Breast epithelium (tissue), 4 donors: ENCODE measurements at regions not wholly inside any gene's neighbourhood (a gene's known extent, or its start where the extent isn't known, plus 50 kb on each side); places are given as distances from the start of the nearest gene placed in this dataset.

Source experiments
- DNase-seq, 2 donors: peaks; one replicate each; pipeline ENCODE4 v3.0.0-alpha.2; 2019; ENCODE audit warnings: low spot score in 2 of 2
- H3K27ac ChIP-seq, 2 donors: fragments of 200-600 bp; sonication (generic) in 1 of 2; one replicate each; pipeline ENCODE4 v1.5.1; 2016 to 2019; ENCODE audit warnings: mild to moderate bottlenecking in 1 of 2
- H3K27me3 ChIP-seq, 2 donors: fragments of 200-600 bp; sonication (generic) in 1 of 2; one replicate each; pipeline versions ENCODE4 v1.5.1 to v1.6.0; 2017 to 2019; ENCODE audit warnings: control low read depth in 1 of 2, mild to moderate bottlenecking in 1 of 2
- H3K36me3 ChIP-seq: fragments of 200-600 bp; one replicate; pipeline ENCODE4 v1.5.1; 2019
- H3K4me1 ChIP-seq, 2 donors: fragments of 200-600 bp; sonication (generic); one replicate each; pipeline ENCODE4 v1.5.1; 2016 to 2019; ENCODE audit warnings: control low read depth in 1 of 2
- H3K4me3 ChIP-seq, 3 donors: fragments of 200-600 bp; sonication (generic); 1 replicate in 2 of 3; 2 replicates in 1 of 3; pipeline ENCODE4 v1.5.1; 2016 to 2019; ENCODE audit warnings: mild to moderate bottlenecking in 3 of 3, moderate library complexity in 2 of 3
- H3K9me3 ChIP-seq, 2 donors: fragments of 200-600 bp; sonication (generic) in 1 of 2; one replicate each; pipeline ENCODE4 v1.5.1; 2016 to 2019; ENCODE audit warnings: control low read depth in 1 of 2
- POLR2A ChIP-seq: fragments of 450-650 bp; IDR thresholded peaks from one replicate; pipeline ENCODE4 v1.6.1; 2016; ENCODE audit warnings: antibody characterized with exemption, mild to moderate bottlenecking, moderate library complexity
- POLR2AphosphoS5 ChIP-seq, 3 donors: sonication (generic); formaldehyde crosslinking; IDR thresholded peaks; one replicate each; pipeline ENCODE4 v1.6.1; 2017; ENCODE audit warnings: antibody characterized with exemption in 3 of 3
- intact Hi-C: fragments of 100-400 bp; cut with DNase I; formaldehyde crosslinking; loops from one replicate; pipeline ENCODE4 v1.15.1; 2023; ENCODE audit warnings: low total_unique reads
- TF ChIP-seq, protein P1 (sequence below), 3 donors: fragments of 450-650 bp; IDR thresholded peaks; one replicate each; pipeline ENCODE4 v1.5.1; 2016 to 2017; ENCODE audit warnings: antibody characterized with exemption in 3 of 3, mild to moderate bottlenecking in 3 of 3, moderate library complexity in 3 of 3

- TF ChIP-seq, protein P1, sequence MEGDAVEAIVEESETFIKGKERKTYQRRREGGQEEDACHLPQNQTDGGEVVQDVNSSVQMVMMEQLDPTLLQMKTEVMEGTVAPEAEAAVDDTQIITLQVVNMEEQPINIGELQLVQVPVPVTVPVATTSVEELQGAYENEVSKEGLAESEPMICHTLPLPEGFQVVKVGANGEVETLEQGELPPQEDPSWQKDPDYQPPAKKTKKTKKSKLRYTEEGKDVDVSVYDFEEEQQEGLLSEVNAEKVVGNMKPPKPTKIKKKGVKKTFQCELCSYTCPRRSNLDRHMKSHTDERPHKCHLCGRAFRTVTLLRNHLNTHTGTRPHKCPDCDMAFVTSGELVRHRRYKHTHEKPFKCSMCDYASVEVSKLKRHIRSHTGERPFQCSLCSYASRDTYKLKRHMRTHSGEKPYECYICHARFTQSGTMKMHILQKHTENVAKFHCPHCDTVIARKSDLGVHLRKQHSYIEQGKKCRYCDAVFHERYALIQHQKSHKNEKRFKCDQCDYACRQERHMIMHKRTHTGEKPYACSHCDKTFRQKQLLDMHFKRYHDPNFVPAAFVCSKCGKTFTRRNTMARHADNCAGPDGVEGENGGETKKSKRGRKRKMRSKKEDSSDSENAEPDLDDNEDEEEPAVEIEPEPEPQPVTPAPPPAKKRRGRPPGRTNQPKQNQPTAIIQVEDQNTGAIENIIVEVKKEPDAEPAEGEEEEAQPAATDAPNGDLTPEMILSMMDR (IDR thresholded peaks at IDR 0.05) = no peak
- TF ChIP-seq POLR2A (no peak), POLR2AphosphoS5 (IDR thresholded peaks at IDR 0.05) (no peak)
- Histone ChIP-seq H3K4me3 (no peak overlapping the region), H3K36me3 (no peaks in the 10 kb centered on the region), H3K9me3 (no peaks in the 10 kb centered on the region), H3K27ac (no peak overlapping the region), H3K27me3 (no peaks in the 10 kb centered on the region), H3K4me1 (no peaks in the 10 kb centered on the region)
- intact Hi-C loops = no loop called here
- no peak for DNase-seq
Observed at GRCh38 chr15:39442898-39443297, 138.0 kb upstream of the THBS1 start.

- no peak for DNase-seq
- Histone ChIP-seq H3K36me3 (no peaks in the 10 kb centered on the region), H3K4me3 (no peak overlapping the region), H3K27me3 (no peaks in the 10 kb centered on the region), H3K27ac (no peak overlapping the region), H3K4me1 (no peaks in the 10 kb centered on the region), H3K9me3 (no peaks in the 10 kb centered on the region)
- no peak for TF ChIP-seq POLR2AphosphoS5 (IDR thresholded peaks at IDR 0.05)
- TF ChIP-seq, protein P1 (IDR thresholded peaks at IDR 0.05) = no peak
- TF ChIP-seq POLR2A = no peak
- intact Hi-C loops = no loop called here
Observed at GRCh38 chr15:39443659-39444219, 137.1 kb upstream of the THBS1 start.

DNA sequence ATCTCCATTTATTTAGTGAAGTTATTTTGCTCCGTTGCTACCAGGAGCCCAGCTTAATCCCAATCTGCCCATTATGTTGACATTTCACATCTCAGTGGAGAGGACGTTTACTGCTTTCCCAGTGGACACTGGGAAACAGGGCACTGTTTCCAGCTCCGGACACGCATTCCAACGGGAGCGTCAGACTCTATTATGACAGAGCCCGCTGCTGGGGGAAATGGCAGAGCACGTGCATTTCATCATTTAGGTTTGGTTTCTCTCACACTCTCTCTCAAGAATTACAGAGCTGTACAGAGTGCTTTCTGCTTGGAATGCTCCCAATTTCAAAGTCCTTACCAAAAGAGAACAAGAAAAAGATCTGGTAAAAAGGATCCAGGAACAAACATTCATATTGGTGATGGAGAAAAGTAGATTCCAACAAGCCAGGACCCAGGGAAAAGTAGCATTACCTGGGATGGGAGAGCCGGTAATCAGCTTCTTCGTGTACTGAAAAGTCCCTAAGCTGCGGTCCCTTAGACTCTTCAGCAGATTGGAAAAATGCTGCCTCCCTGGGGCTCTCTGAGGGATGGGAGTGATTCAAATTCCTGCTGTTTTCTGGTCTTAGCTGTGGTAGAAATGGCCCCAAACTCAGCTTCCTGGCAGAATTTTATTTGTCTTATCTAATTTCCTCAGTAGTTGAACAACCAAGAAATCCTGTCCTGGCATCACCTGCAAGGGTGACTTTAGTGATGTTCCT is 136.0 kb upstream of the THBS1 start:
- TF ChIP-seq, protein P1 (IDR thresholded peaks at IDR 0.05) = no peak
- TF ChIP-seq POLR2A = no peak
- TF ChIP-seq POLR2AphosphoS5 (IDR thresholded peaks at IDR 0.05) = no peak
- Histone ChIP-seq H3K36me3 (no peaks in the 10 kb centered on the region), H3K27ac (no peak overlapping the region), H3K4me1 (no peaks in the 10 kb centered on the region), H3K9me3 (no peaks in the 10 kb centered on the region), H3K4me3 (no peak overlapping the region), H3K27me3 (no peaks in the 10 kb centered on the region)
- no peak for DNase-seq
- intact Hi-C loops = no loop called here

GRCh38 chr15:39445931-39446330 is 134.9 kb upstream of the THBS1 start:
- H3K9me3 ChIP-seq = no peaks in the 10 kb centered on the region
- intact Hi-C loops = no loop called here
- no peaks in the 10 kb centered on the region for H3K4me1 ChIP-seq
- H3K4me3 ChIP-seq = no peak overlapping the region
- H3K36me3 ChIP-seq = no peaks in the 10 kb centered on the region
- H3K27ac ChIP-seq = no peak overlapping the region
- H3K27me3 ChIP-seq = no peaks in the 10 kb centered on the region
- no peak for TF ChIP-seq POLR2A
- DNase-seq = no peak

- Histone ChIP-seq H3K4me1 (no peaks in the 10 kb centered on the region), H3K4me3 (no peak overlapping the region), H3K36me3 (no peaks in the 10 kb centered on the region), H3K27me3 (no peaks in the 10 kb centered on the region), H3K27ac (no peak overlapping the region), H3K9me3 (no peaks in the 10 kb centered on the region)
- TF ChIP-seq POLR2AphosphoS5 (IDR thresholded peaks at IDR 0.05) (no peak), POLR2A (no peak)
- TF ChIP-seq, protein P1 (IDR thresholded peaks at IDR 0.05) = no peak
- intact Hi-C loops = no loop called here
- DNase-seq = no peak
Observed at GRCh38 chr15:39447346-39447745, 133.5 kb upstream of the THBS1 start.
